ENCODE measurements at regions not wholly inside any gene's neighbourhood (a gene's known extent, or its start where the extent isn't known, plus 50 kb on each side); places are given as distances from the start of the nearest gene placed in this dataset.
A peak's percentile ranks its signal among the peaks of the same experiment; 100 is the strongest.

DNA sequence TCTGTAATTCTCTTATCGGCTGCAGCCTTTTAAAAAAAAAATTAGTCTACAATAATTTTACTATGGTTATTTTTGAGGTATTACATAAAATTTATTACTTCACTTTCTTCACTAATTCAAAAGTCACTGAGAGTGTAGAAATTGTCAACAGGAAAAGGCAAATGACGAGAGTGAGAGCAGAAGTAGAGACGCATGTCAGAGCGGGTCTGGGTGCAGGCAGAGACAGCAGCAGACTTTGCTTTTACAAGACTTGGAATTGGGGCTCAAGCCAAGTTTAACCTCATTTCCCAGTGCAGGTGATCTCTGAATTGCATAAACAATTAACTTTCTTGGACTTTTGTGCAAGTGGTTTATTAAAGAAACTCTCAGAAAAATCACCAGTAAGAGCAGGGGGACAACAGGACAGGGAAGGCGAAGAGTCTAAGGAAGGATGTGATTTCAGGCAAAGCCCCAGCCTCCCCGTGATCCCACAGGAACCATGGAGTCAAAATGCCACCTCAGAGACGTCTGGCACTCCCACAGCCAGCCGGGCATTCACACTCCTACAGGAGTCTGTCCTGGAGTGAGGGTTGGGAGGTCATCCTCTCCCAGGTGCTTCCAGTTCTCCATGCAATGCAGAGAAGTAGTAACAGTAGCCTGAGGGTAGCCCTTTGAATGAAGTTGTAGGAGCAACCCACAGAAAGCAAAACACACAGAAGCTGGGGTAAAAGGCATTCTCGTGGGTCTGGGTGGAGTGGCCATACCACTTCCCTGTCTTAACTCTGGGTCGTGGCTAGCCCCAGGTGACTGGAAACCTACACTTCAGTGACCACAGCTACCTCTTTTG, 274.0 kb upstream of the TGFBR2 start:
- DNase-seq (ENCODE audit: low spot score): no peak

DNA sequence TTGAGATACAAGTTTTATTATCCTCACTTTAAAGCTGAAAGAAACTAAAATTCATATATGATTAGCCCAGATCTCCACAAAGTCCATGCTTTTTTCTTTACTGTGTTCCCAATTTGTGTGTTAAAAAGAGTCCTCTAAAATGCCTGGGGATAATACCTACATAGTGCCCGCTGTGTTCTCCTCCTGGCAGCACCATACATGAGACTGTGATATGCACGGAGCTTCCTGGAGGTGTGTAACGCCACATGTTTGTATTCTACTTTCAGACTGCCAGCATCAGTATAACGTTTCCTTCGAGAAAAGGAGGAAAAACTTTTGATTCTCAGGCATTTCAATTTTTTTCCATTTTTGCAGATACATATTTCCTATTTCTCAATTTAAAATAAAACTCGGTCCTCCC, 273.3 kb upstream of the TGFBR2 start:
- no peak for DNase-seq (ENCODE audit: low spot score)

DNA sequence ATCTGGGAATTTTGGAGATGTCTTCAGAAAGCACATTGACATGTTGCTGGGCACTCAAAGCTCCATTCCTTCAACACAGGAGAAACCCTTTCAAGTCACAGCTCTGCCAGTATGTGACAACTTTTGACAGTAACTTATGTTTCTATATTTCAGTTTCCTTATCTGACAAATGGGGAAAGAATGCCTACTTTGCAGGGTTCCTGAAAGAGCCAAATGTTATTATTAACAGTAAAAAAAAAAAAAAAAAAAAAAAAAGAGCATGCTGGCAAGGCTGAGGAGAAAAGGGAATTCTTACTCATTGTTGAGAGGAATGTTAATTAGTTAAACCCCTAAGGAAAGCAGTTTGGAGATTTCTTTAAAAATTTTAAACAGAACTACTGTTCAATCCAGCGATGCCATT, 272.5 kb upstream of the TGFBR2 start:
- no peak for DNase-seq (ENCODE audit: low spot score)

DNA sequence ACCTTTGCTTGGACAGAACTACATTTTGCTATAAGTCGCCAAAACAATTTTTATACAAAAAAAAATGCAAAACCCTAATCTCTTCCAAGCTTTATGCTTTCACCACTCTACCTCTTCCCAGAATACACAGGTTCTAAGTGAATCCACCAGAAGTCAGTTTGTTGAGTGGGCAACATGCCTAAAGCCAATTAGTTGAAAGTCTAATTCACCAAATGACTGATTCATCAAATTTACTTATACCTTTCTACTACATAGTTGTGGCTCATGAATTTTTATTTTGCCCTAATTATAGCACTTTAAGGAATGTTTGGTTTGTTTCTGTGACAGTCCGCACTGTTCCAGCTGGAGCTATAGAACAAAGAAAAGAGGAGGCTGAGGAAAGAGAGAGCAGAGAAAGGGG, 265.9 kb upstream of the TGFBR2 start:
- no peak for DNase-seq (ENCODE audit: low spot score)

DNA sequence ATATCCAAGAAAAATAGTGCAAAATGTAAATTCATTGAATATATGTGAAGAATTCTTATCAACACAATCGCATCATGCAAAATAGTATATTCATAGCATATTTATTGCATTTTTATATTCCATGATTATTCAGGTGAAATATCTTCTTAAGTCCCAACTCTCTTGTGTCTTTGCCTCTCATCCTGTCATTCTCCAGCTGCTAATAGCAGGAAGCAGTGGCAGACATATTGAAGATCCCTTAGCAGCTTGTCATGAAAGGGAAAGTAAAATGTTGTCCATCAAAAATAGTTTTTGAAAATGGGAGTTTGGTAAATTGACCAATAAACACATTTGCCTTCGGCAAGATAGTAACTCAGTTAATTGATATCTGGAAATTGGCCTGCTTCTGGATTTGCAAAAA, 265.3 kb upstream of the TGFBR2 start:
- DNase-seq (ENCODE audit: low spot score): no peak

DNA sequence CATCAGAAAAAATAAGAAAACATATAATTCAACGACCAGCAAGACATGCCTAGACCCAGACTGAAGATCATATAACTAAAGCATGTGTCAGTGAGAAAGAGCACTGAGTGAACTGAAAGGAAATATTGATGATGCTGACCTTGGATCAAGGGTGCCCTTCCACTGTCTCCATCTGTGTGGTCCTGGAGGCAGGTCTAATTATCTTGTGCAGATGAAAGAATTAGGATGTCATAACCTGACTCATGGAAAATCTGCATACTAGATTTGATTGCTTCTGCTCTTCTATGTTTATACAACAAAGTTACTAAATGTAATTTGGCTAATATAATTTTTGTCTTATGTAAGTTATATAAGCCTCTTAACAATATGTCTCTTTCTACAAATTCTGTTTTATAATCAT, 264.6 kb upstream of the TGFBR2 start:
- no peak for DNase-seq (ENCODE audit: low spot score)

DNA sequence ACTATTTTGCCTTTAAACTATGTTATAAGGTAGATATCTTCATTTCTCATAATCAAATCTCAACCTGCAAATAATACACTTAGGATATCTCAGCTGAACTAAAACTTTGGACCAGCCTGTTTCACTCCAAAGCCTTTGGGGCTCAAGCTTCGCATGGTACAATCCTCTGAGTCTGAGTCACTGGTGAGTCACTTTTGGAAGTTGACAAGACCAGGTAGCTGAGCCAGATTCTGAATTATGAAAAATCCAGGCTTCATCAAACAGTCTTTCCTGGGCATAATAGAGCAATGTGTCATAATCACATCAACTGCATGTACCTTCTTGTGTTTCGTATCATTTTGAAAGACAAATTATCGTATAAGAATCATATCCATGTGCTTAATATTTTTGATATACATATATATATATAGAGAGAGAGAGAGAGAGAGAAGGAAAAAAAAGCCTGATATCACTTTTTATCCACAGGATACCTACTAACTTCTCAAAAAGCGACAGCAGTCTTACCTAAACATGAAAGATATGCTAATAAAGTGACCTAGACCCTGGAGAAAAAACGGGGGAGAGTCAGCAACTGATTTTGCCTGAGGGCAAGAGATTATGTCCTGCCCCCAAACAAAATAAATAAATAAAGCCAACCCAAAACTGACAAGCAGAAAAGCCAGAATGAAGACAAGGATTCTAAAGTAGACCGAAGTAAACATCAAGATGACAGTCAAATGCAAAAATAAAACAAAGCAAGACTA, 263.9 kb upstream of the TGFBR2 start:
- no peak for DNase-seq (ENCODE audit: low spot score)

DNA sequence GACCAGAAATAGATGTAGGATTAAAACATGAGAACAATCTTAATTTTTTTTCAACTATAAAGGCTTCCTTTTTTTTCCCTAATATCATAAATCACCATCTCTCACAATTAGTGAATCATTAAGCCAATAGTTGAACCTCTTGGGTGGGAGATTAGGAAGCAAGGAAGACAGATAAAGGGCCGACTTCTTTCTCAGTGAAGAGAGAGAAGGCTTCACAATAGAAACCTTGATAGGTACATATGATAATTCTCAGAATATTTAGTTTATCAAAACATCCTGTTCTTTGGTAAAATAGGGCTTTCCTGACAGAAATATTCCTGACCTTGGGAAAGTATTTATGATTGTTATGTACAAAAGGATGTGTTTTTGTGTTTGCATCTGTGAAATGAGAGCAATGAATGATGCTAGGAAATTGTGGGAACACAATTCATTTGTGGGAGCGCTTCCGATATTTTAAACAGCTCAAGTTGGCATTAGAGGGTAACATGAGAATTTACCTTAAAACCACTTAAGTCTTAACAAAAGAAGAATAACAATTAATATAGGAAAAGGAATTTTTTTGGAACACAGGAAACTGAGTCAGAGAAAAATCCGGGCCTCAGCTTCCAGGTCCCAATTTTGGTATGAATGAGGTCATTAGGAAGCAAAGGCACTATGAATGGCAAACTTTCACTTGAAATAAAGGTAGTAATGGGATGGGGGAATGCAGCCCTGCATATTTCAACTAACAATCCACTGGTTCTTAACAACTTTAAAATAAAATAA, 263.2 kb upstream of the TGFBR2 start:
- DNase-seq (ENCODE audit: low spot score): no peak

DNA sequence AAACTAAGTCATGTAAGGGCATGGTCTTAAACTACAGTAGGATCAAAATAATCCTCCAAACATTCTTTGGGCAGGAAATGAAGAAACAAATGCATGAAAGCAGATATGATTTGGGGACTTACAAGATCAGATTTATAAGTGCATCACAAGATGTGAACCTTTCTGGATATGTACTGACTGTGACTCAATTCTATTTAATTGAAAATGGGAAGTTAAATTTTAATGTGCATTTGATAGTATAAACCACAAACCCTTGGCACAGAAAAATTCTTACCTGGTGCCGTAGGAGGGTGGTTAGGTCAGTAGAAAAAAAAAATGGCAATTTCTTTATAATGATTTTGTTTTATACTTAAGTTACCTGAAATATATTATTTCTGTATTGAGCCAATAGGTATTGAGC, 262.5 kb upstream of the TGFBR2 start:
- DNase-seq (ENCODE audit: low spot score): no peak

DNA sequence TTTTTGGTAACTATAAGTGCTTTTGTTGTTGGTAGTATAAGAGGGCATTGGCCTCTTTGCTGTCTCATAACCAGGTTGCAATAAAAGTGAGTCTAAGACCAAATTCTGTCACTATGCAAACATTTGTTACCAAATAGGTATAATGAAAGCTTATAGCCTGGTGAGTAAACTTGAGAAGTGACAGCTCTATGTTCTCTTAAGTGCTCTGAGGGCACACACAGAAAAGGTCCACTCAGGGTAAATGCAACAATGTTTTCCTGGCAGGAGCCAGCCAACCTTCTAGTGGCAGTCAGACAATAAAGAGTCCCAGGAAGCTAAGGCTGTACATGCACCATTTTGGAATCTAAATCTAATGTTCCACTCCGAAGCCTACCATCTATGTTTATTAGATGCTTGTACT, 262.1 kb upstream of the TGFBR2 start:
- DNase-seq (ENCODE audit: low spot score): peak; percentile 33

DNA sequence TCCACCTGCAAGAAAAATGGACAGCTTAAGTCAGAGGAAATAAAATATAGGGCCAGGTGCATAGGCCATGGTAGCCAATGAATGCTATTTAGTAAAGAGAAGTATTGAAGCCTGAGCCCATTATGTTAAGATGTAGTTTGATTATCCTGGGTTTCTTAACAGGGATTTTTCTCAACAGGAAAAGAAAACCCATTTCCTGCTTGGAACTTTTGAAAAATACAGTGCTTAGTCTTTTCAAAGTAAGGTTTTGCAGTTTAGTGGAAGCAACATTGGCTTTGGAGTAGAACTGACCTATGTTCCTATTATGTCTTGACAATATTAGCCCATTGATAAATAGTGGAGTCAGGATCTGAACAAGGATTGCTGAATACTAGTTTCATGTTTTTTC, 259.5 kb upstream of the TGFBR2 start:
- DNase-seq (ENCODE audit: low spot score): no peak

DNA sequence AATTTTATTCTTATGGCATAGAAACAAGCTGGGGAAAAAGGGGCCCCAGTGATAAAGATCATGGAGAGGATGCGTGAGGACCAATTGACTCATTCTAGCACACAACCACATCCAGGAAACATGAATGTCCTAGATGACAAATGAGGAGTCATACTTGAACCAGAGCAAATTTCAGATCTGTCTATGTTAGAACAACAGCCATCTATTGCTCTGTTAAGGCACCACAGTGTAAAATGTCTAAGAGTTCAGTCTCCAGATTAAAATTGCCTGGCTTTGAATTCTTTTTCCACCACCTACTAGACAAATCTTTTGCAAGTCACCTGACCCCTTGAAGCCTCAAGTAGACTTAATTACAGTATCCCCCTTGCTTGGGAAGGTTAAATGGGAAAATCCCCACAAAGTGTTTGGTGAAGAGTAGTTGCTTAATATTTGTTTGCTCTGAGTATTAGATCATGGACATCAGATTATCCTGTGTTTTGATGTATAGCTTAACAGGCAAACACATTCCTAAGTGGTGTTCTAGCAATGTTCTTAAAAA, 258.7 kb upstream of the TGFBR2 start:
- DNase-seq (ENCODE audit: low spot score): no peak

DNA sequence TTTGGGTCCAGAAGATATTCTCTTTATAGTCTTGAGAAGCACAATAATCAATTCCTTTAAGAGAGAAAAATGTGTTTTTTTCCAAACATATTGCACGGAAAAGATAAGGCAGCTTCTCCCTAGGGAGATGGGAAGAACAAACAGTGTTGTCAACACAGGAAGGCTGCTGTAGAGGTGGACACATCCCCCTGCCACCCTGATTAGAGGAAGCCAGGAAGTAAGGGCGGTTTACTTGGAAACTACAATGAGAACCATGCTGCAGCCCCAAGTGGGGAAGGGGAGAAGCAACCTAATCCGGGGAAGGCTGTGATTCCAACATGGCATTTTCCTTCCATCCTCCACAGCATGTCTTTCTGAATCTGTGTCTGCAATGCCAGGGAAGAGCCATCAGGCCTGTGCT, 256.9 kb upstream of the TGFBR2 start:
- peak; percentile 46 for DNase-seq (ENCODE audit: low spot score)

DNA sequence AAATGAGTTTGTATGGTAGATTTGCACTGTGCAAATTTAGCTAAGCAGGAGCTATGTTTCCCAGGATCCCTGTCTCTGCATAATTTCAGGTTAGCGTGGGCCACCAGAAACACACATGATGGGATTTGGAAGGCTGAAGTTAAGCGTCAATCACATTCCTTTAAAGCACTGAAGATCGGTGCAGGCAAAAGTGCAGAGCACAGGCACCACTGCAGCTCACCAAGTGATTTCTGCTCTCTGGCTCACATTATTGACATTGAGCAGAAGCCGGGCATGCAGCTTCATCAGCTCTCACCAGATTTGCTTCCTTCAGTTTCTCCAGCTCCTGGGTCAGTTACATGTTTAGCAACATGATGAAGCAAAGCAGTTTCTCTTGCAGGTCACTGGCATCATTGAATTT, 256.4 kb upstream of the TGFBR2 start:
- DNase-seq (ENCODE audit: low spot score): no peak

DNA sequence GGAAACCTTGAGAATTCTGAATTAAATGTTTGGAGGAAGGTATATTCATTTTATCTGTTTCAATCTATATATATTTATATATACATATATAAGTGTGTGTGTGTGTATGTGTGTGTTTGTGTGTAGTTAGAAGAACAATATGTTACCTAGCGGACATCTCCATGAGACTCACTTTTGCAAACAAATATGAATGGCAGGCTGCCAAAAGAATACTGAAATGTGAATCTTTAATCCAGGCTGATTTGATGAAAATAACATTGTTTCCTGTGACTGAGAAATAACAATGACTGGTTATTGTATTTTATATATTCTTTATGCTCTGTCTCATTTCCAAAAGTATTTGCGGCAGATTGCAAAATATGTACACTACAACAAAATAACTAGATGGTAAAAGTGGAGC, 255.5 kb upstream of the TGFBR2 start:
- no peak for DNase-seq (ENCODE audit: low spot score)

DNA sequence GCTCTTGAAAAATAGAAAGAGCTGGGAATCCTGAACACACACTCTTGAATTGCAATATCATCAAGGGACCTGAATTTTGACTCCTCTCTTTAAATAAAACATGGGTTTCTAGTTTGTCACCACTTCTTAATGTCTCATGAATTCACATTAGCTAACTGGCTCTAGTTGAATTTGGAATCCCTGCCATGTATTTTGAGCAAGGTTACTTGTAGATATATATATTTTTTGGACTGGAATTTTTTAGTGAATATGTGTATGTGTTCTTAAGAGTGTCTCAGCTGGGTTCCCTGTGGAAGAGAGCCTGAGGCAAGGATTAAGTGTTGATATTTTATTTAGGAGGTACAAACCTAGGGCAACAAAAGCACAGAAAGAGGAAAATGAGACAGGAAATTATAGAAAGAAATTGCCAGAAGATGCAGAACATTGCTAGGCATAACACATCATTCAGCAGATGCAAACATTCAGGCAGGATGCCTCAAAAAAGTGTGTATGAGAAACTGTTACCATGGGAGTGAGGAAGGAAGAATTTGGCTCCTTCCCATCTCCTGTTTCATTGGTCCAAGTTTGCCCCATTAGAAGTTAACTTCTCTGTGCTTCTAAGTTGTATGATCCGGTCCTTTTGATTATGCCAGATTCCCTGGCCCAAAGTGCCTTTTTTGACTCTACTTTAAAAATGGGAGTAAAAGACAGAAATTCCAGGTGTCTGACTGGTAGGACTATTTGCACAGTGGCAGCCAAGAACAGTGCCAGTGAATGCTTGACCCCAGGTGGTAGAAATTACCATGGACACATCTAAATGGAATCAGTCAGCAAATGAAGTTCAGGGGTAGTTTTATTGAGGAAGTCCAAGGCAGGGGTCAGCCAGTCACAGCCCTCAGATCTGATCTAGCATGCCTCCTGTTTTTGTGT, 253.7 kb upstream of the TGFBR2 start:
- no peak for DNase-seq (ENCODE audit: low spot score)

DNA sequence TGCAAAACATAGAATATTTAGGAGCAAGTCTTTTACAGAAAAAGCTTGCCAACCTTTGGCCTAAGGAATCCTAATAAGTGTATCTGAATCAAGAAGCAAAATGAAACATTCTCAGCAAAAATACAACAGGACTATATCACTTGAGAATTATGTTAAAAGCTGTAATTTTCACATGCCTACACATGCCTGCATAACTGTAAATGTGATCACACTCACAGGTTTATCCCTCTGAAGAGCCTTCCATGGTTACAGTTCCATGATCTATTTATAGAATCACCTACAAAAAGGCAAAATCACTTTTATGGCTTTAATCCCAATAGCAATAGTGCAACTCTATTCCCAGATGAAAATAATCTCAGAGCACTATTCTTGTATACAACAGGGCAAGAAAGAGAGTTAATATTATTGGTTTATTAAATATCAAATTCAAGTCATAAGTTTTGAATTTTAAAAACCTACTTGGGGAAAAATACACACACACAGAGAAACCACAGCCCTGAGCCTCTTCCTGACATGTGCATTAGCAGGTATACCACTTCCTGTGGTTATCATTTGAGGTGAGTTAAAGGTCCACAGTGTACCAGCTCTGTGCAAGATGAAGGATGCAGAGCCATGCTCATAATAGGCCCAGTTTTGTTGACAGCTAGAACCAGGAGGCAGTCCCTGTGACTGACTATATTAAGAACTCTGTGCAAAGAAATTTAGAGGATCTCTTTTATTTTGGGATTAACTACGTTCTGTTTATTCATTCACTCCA, 252.5 kb upstream of the TGFBR2 start:
- no peak for DNase-seq (ENCODE audit: low spot score)

DNA sequence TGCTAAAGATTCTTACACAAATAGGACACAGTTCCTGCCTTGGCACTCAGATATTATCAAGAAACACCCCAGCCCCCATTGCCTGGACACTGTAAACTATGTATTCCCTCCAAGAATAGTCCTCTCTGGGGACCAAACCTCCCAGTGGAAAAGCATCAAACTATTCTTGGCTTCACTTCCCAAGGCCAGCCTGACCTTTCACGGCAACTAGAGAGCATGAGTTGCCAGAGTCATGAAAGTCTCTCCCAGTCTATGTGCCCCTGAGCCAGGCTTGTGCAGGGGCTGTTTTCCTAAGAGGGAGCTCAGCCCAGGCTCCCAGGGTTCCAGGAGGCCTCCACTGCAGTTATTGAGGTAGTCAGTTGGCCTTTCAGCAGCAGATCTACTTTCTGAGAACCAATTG, 251.9 kb upstream of the TGFBR2 start:
- no peak for DNase-seq (ENCODE audit: low spot score)

DNA sequence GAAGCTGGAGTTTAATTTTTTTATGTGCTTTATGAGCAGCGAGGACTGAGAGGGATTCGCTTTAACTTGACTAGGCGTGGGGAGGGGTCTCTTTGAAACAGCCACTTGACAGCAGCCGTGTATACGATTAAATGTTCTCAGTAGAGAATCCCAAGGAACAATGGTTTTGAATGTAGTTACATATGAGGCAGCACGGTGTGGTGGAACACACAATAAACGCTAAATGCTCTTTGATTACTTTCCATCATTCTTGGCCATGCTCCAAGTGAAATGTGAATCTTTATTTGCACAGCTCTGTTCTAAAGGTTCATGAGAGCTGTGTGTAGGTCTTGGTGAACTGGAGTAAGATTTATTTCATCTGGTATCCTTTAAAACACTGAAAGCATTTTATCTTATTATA, 251.4 kb upstream of the TGFBR2 start:
- no peak for DNase-seq (ENCODE audit: low spot score)

DNA sequence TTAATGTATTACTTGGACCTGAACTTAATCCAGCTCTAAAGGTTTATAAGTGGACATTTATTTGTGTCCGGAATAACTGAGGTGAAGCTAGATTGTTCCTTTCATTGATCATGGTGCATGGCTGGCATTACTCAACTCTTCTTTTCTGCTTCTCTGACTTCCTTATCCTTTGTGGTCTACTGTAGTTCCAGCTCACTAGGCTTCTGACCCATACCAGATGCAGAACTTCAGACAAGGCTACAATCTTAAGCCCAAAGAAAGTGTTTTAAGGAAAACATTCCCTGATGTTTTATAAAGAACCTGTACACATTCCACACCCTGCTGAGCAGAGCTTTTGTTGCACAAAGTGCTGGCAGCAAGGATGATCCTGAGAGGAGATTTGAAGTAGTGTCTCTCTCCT, 250.8 kb upstream of the TGFBR2 start:
- DNase-seq (ENCODE audit: low spot score): no peak
